Hepatocyte (in vitro differentiated cells): ENCODE measurements at regions not wholly inside any gene's neighbourhood (a gene's known extent, or its start where the extent isn't known, plus 50 kb on each side); places are given as distances from the start of the nearest gene placed in this dataset.

Source experiments
- DNase-seq: peaks from one replicate; pipeline ENCODE4 v3.0.0-alpha.2; 2016; ENCODE audit warnings: low spot score
- H2AFZ ChIP-seq: fragments of 200-600 bp; sonication (generic); 2 replicates; pipeline ENCODE4 v1.6.0; 2016; ENCODE audit warnings: antibody characterized with exemption, mild to moderate bottlenecking
- H3K27ac ChIP-seq: fragments of 200-600 bp; sonication (generic); 2 replicates; pipeline ENCODE4 v1.5.1; 2016; ENCODE audit warnings: mild to moderate bottlenecking
- H3K27me3 ChIP-seq: fragments of 200-600 bp; sonication (generic); 2 replicates; pipeline ENCODE4 v1.6.1; 2016
- H3K36me3 ChIP-seq: fragments of 200-600 bp; sonication (generic); replicated peaks from 2 replicates; pipeline ENCODE4 v1.5.1; 2016; ENCODE audit warnings: low read depth; ENCODE audit not compliant: insufficient read depth
- H3K4me1 ChIP-seq: fragments of 200-600 bp; sonication (generic); 2 replicates; pipeline ENCODE4 v1.5.1; 2016; ENCODE audit warnings: mild to moderate bottlenecking, moderate library complexity; ENCODE audit not compliant: insufficient read depth
- H3K4me2 ChIP-seq: fragments of 200-600 bp; sonication (generic); 2 replicates; pipeline ENCODE4 v1.6.0; 2016
- H3K4me3 ChIP-seq: fragments of 200-600 bp; sonication (generic); 2 replicates; pipeline ENCODE4 v1.5.1; 2016; ENCODE audit warnings: mild to moderate bottlenecking
- H3K79me2 ChIP-seq: fragments of 200-600 bp; sonication (generic); 2 replicates; pipeline ENCODE4 v1.6.0; 2017; ENCODE audit warnings: mild to moderate bottlenecking
- H3K9me2 ChIP-seq: fragments of 200-600 bp; sonication (generic); replicated peaks from 2 replicates; pipeline ENCODE4 v1.6.0; 2017; ENCODE audit warnings: mild to moderate bottlenecking; ENCODE audit not compliant: insufficient read depth
- H3K9me3 ChIP-seq: fragments of 200-600 bp; sonication (generic); 2 replicates; pipeline ENCODE4 v1.5.1; 2016; ENCODE audit warnings: low read depth, mild to moderate bottlenecking
- H4K20me1 ChIP-seq: fragments of 200-600 bp; sonication (generic); 2 replicates; pipeline ENCODE4 v1.6.0; 2016; ENCODE audit warnings: mild to moderate bottlenecking; ENCODE audit not compliant: insufficient read depth, poor library complexity, severe bottlenecking
- CTCF ChIP-seq: fragments of 200-600 bp; sonication (generic); IDR thresholded peaks from 2 replicates; pipeline ENCODE4 v1.5.1; 2016; ENCODE audit warnings: antibody characterized with exemption, mild to moderate bottlenecking; ENCODE audit not compliant: poor library complexity
- EZH2 ChIP-seq: fragments of 200-600 bp; sonication (generic); IDR thresholded peaks from 2 replicates; pipeline ENCODE4 v1.6.1; 2016; ENCODE audit warnings: antibody characterized with exemption, mild to moderate bottlenecking, borderline replicate concordance
- EZH2phosphoT487 ChIP-seq: fragments of 200-600 bp; sonication (generic); IDR thresholded peaks from one replicate; pipeline ENCODE4 v1.6.1; 2018; ENCODE audit warnings: antibody characterized with exemption, mild to moderate bottlenecking, low read depth, moderate library complexity; ENCODE audit not compliant: unreplicated experiment, severe bottlenecking
- WGBS: methylation state at CpG from one replicate; pipeline ENCODE4 v1.1.6; 2016; ENCODE audit warnings: low lambda C conversion rate; ENCODE audit errors: missing lambda C conversion rate; 5-methylcytosine and 5-hydroxymethylcytosine counted together

- no peak for TF ChIP-seq EZH2phosphoT487
- TF ChIP-seq EZH2: no peak
- TF ChIP-seq CTCF: no peak
- Histone ChIP-seq H3K9me3 (no peaks in the 10 kb centered on the region), H3K4me3 (no peak overlapping the region), H3K27me3 (no peaks in the 10 kb centered on the region), H3K4me1 (no peaks in the 10 kb centered on the region), H3K79me2 (no peaks in the 10 kb centered on the region), H3K36me3 (no peaks in the 10 kb centered on the region), H3K4me2 (no peak overlapping the region), H3K9me2 (no peaks in the 10 kb centered on the region), H4K20me1 (no peaks in the 10 kb centered on the region), H2AFZ (no peak overlapping the region), H3K27ac (no peak overlapping the region)
- 86% methylated on average over 2 of the region's 2 CpGs for WGBS
- DNase-seq: no peak
These were observed 655.4 kb upstream of the ZP4 start for GRCh38 chr1:238546118-238546517.

- H3K79me2 ChIP-seq: no peaks in the 10 kb centered on the region
- H3K36me3 ChIP-seq: no peaks in the 10 kb centered on the region
- no peaks in the 10 kb centered on the region for H4K20me1 ChIP-seq
- no peak overlapping the region for H3K4me2 ChIP-seq
- H3K27ac ChIP-seq: no peak overlapping the region
- no peaks in the 10 kb centered on the region for H3K9me2 ChIP-seq
- no peaks in the 10 kb centered on the region for H3K9me3 ChIP-seq
- no peak overlapping the region for H2AFZ ChIP-seq
- TF ChIP-seq EZH2phosphoT487: no peak
- TF ChIP-seq CTCF: no peak
- no peak for TF ChIP-seq EZH2
- 82% methylated on average over 3 of the region's 3 CpGs for WGBS
- H3K27me3 ChIP-seq: no peaks in the 10 kb centered on the region
- H3K4me1 ChIP-seq: no peaks in the 10 kb centered on the region
- DNase-seq: no peak
- no peak overlapping the region for H3K4me3 ChIP-seq
These were observed 646.9 kb upstream of the ZP4 start for GRCh38 chr1:238537641-238538040.

- Histone ChIP-seq H4K20me1 (no peaks in the 10 kb centered on the region), H3K9me3 (no peaks in the 10 kb centered on the region), H3K4me1 (no peaks in the 10 kb centered on the region), H3K27me3 (no peaks in the 10 kb centered on the region), H3K4me3 (no peak overlapping the region), H2AFZ (no peak overlapping the region), H3K9me2 (no peaks in the 10 kb centered on the region), H3K4me2 (no peak overlapping the region), H3K79me2 (no peaks in the 10 kb centered on the region), H3K27ac (no peak overlapping the region), H3K36me3 (no peaks in the 10 kb centered on the region)
- DNase-seq: no peak
- 93% methylated on average over 13 of the region's 13 CpGs for WGBS
- TF ChIP-seq EZH2 (no peak), CTCF (no peak), EZH2phosphoT487 (no peak)
These were observed 639.6 kb upstream of the ZP4 start for GRCh38 chr1:238530209-238530851.
